Gastroesophageal sphincter (tissue), 4 donors: ENCODE measurements at regions not wholly inside any gene's neighbourhood (a gene's known extent, or its start where the extent isn't known, plus 50 kb on each side); places are given as distances from the start of the nearest gene placed in this dataset.

Experiments used
- ATAC-seq: fragments of 150-250 bp; one replicate; pipeline ENCODE4 v1.9.1; 2016; ENCODE audit warnings: mild to moderate bottlenecking, moderate library complexity
- H3K27ac ChIP-seq, 4 donors: fragments of 200-600 bp; sonication (generic) in 3 of 4; 1 replicate in 3 of 4; 2 replicates in 1 of 4; pipeline ENCODE4 v1.5.1; 2016 to 2019
- H3K27me3 ChIP-seq: fragments of 200-600 bp; sonication (generic); one replicate; pipeline ENCODE4 v1.5.1; 2019
- H3K36me3 ChIP-seq, 2 donors: fragments of 200-600 bp; sonication (generic); one replicate each; pipeline ENCODE4 v1.5.1; 2019; ENCODE audit warnings: control low read depth in 1 of 2
- H3K4me1 ChIP-seq, 3 donors: fragments of 200-600 bp; sonication (generic); 1 replicate in 2 of 3; 2 replicates in 1 of 3; pipeline ENCODE4 v1.5.1; 2016 to 2019; ENCODE audit warnings: control low read depth in 2 of 3
- H3K4me3 ChIP-seq, 2 donors: fragments of 200-600 bp; sonication (generic); one replicate each; pipeline ENCODE4 v1.5.1; 2019; ENCODE audit warnings: mild to moderate bottlenecking in 1 of 2, moderate library complexity in 1 of 2
- H3K9me3 ChIP-seq, 3 donors: fragments of 200-600 bp; sonication (generic); one replicate each; pipeline ENCODE4 v1.5.1; 2017 to 2019; ENCODE audit warnings: control low read depth in 2 of 3
- CTCF ChIP-seq, 4 experiments: fragments of 200-600 bp in 2 of 4; fragments of 450-650 bp in 2 of 4; sonication (generic) in 1 of 4; IDR thresholded peaks; one replicate each; pipeline ENCODE4 v1.5.1; 2017 to 2019; ENCODE audit warnings: antibody characterized with exemption in 4 of 4, mild to moderate bottlenecking in 2 of 4, moderate library complexity in 2 of 4
- EP300 ChIP-seq: sonication (generic); formaldehyde crosslinking; IDR thresholded peaks from one replicate; pipeline ENCODE4 v1.6.1; 2017; ENCODE audit warnings: antibody characterized with exemption, mild to moderate bottlenecking
- POLR2A ChIP-seq, 2 donors: fragments of 450-650 bp; IDR thresholded peaks; one replicate each; pipeline ENCODE4 v1.6.1; 2017; ENCODE audit warnings: antibody characterized with exemption in 2 of 2, mild to moderate bottlenecking in 2 of 2, moderate library complexity in 1 of 2
- POLR2AphosphoS5 ChIP-seq: sonication (generic); formaldehyde crosslinking; IDR thresholded peaks from one replicate; pipeline ENCODE4 v1.6.1; 2017; ENCODE audit warnings: antibody characterized with exemption
- WGBS, 2 donors: methylation state at CpG; one replicate each; pipeline ENCODE4 v1.1.5; 2018; ENCODE audit warnings: low coverage in 1 of 2; 5-methylcytosine and 5-hydroxymethylcytosine counted together

GRCh38 chrX:10047133-10047532 is 80.0 kb downstream of the CLDN34 start:
- peaks cover 4 to 76% (median 16%) of the 10 kb centered on the region in 3 donors for H3K4me1 ChIP-seq
- H3K36me3 ChIP-seq = no peaks in the 10 kb centered on the region
- no peak for TF ChIP-seq CTCF (IDR thresholded peaks at IDR 0.05)
- no peak for TF ChIP-seq POLR2A (IDR thresholded peaks at IDR 0.05)
- no peak for TF ChIP-seq EP300
- TF ChIP-seq POLR2AphosphoS5 = no peak
- H3K4me3 ChIP-seq = no peak overlapping the region
- no peaks in the 10 kb centered on the region for H3K9me3 ChIP-seq
- H3K27me3 ChIP-seq = no peaks in the 10 kb centered on the region
- H3K27ac ChIP-seq = peak overlapping the region in 2 of 4 donors; percentile 49 to 64
- 100% methylated on average over 1 of the region's 7 CpGs; no CpG with 5 or more reads in 1 of the 2 donors for whole genome bisulfite sequencing, 2 donors
- ATAC-seq = no peak

- WGBS, 2 donors = 42% methylated on average over 5 of the region's 6 CpGs; no CpG with 5 or more reads in 1 of the 2 donors
- Histone ChIP-seq H3K4me3 (no peak overlapping the region), H3K27ac (peak overlapping the region in 3 of 4 donors; percentile 21 to 64 (median 49)), H3K27me3 (no peaks in the 10 kb centered on the region), H3K36me3 (no peaks in the 10 kb centered on the region), H3K9me3 (no peaks in the 10 kb centered on the region), H3K4me1 (peaks cover 4 to 81% (median 16%) of the 10 kb centered on the region in 3 donors)
- TF ChIP-seq EP300 = no peak
- TF ChIP-seq CTCF (IDR thresholded peaks at IDR 0.05) = no peak
- no peak for TF ChIP-seq POLR2AphosphoS5
- no peak for TF ChIP-seq POLR2A (IDR thresholded peaks at IDR 0.05)
- ATAC-seq = no peak
Observed at GRCh38 chrX:10047631-10048030, 80.5 kb downstream of the CLDN34 start.

GRCh38 chrX:10048076-10048475 is 80.9 kb downstream of the CLDN34 start:
- H3K27me3 ChIP-seq = no peaks in the 10 kb centered on the region
- 36 to 40% methylated on average over 1 to 8 of the region's 10 CpGs for WGBS, 2 donors
- H3K9me3 ChIP-seq = no peaks in the 10 kb centered on the region
- H3K36me3 ChIP-seq = no peaks in the 10 kb centered on the region
- no peak overlapping the region for H3K4me3 ChIP-seq
- peak overlapping the region in 3 of 4 donors; percentile 21 to 64 (median 49) for H3K27ac ChIP-seq
- TF ChIP-seq POLR2A (IDR thresholded peaks at IDR 0.05) (no peak), EP300 (no peak), POLR2AphosphoS5 (no peak), CTCF (IDR thresholded peaks at IDR 0.05) (no peak)
- no peak for ATAC-seq
- peaks cover 6 to 85% (median 16%) of the 10 kb centered on the region in 3 donors for H3K4me1 ChIP-seq

GRCh38 chrX:10048707-10049106 is 81.5 kb downstream of the CLDN34 start:
- H3K4me1 ChIP-seq = peaks cover 6 to 90% (median 16%) of the 10 kb centered on the region in 3 donors
- H3K27me3 ChIP-seq = no peaks in the 10 kb centered on the region
- WGBS, 2 donors = 56% methylated on average over 8 of the region's 8 CpGs; no CpG with 5 or more reads in 1 of the 2 donors
- H3K27ac ChIP-seq = peak overlapping the region in 3 of 4 donors; percentile 49 to 64 (median 56)
- ATAC-seq = no peak
- H3K4me3 ChIP-seq = no peak overlapping the region
- TF ChIP-seq POLR2A (IDR thresholded peaks at IDR 0.05) = no peak
- TF ChIP-seq CTCF (IDR thresholded peaks at IDR 0.05) = no peak
- TF ChIP-seq POLR2AphosphoS5 = no peak
- TF ChIP-seq EP300 = no peak
- no peaks in the 10 kb centered on the region for H3K36me3 ChIP-seq
- H3K9me3 ChIP-seq = no peaks in the 10 kb centered on the region

GRCh38 chrX:10049236-10049635 is 82.1 kb downstream of the CLDN34 start:
- Histone ChIP-seq H3K27me3 (no peaks in the 10 kb centered on the region), H3K4me3 (no peak overlapping the region), H3K9me3 (no peaks in the 10 kb centered on the region), H3K4me1 (peaks cover 6 to 84% (median 16%) of the 10 kb centered on the region in 3 donors), H3K27ac (peak overlapping the region in 2 of 4 donors; percentile 64 to 66), H3K36me3 (no peaks in the 10 kb centered on the region)
- no peak for ATAC-seq
- no peak for TF ChIP-seq CTCF (IDR thresholded peaks at IDR 0.05)
- TF ChIP-seq POLR2AphosphoS5 = no peak
- no peak for TF ChIP-seq EP300
- no peak for TF ChIP-seq POLR2A (IDR thresholded peaks at IDR 0.05)
- WGBS, 2 donors = 38 to 40% methylated on average over 3 of the region's 3 CpGs
